ENCODE measurements at regions not wholly inside any gene's neighbourhood (a gene's known extent, or its start where the extent isn't known, plus 50 kb on each side); places are given as distances from the start of the nearest gene placed in this dataset.

- no peak for DNase-seq
These were observed 203.3 kb upstream of the EMCN start for GRCh38 chr4:100721077-100721476.

- DNase-seq = no peak
These were observed 198.6 kb upstream of the EMCN start for GRCh38 chr4:100716416-100716815.

- no peak for DNase-seq
These were observed 191.0 kb upstream of the EMCN start for GRCh38 chr4:100708776-100709175.

GRCh38 chr4:100707786-100708185 lies 190.0 kb upstream of the EMCN start:
- DNase-seq = no peak

GRCh38 chr4:100696531-100696930 lies 178.7 kb upstream of the EMCN start:
- DNase-seq = no peak

GRCh38 chr4:100695871-100696270 lies 178.0 kb upstream of the EMCN start:
- DNase-seq = no peak

GRCh38 chr4:100695039-100695654 lies 177.3 kb upstream of the EMCN start:
- no peak for DNase-seq

GRCh38 chr4:100694467-100694866 lies 176.6 kb upstream of the EMCN start:
- no peak for DNase-seq

- DNase-seq = no peak
These were observed 173.0 kb upstream of the EMCN start for GRCh38 chr4:100690812-100691211.

- DNase-seq = no peak
These were observed 170.5 kb upstream of the EMCN start for GRCh38 chr4:100688368-100688767.

- no peak for DNase-seq
These were observed 164.8 kb upstream of the EMCN start for GRCh38 chr4:100682477-100683218.

GRCh38 chr4:100681289-100681688 lies 163.5 kb upstream of the EMCN start:
- DNase-seq = no peak

GRCh38 chr4:100679926-100680325 lies 162.1 kb upstream of the EMCN start:
- DNase-seq = no peak

GRCh38 chr4:100674976-100675375 lies 157.2 kb upstream of the EMCN start:
- DNase-seq = no peak

- DNase-seq = no peak
These were observed 139.4 kb upstream of the EMCN start for GRCh38 chr4:100657187-100657586.

- DNase-seq = no peak
These were observed 133.8 kb upstream of the EMCN start for GRCh38 chr4:100651499-100652175.

GRCh38 chr4:100649417-100649816 lies 131.6 kb upstream of the EMCN start:
- no peak for DNase-seq

- no peak for DNase-seq
These were observed 126.3 kb upstream of the EMCN start for GRCh38 chr4:100644150-100644549.

- no peak for DNase-seq
These were observed 123.5 kb upstream of the EMCN start for GRCh38 chr4:100641336-100641735.

GRCh38 chr4:100635899-100636298 lies 118.1 kb upstream of the EMCN start:
- no peak for DNase-seq

GRCh38 chr4:100633269-100633668 lies 115.4 kb upstream of the EMCN start:
- DNase-seq = no peak

GRCh38 chr4:100632163-100632562 lies 114.3 kb upstream of the EMCN start:
- DNase-seq = no peak

GRCh38 chr4:100631281-100631968 lies 113.6 kb upstream of the EMCN start:
- DNase-seq = no peak

- DNase-seq = no peak
These were observed 112.5 kb upstream of the EMCN start for GRCh38 chr4:100630341-100630740.
